ENCODE measurements at regions not wholly inside any gene's neighbourhood (a gene's known extent, or its start where the extent isn't known, plus 50 kb on each side); places are given as distances from the start of the nearest gene placed in this dataset.

GRCh38 chr7:108860615-108861014 is 290.9 kb downstream of the DNAJB9 start:
- DNase-seq (ENCODE audit: low read depth in 1 of 2, low spot score in 1 of 2), result no peak
- TF ChIP-seq REST (IDR thresholded peaks at IDR 0.05; ENCODE audit: insufficient replicate concordance, low read depth) (no peak), GABPA (IDR thresholded peaks at IDR 0.05; ENCODE audit: low read depth) (no peak), CTCF (IDR thresholded peaks at IDR 0.05; ENCODE audit: insufficient read depth, low read length) (no peak), POLR2AphosphoS5 (IDR thresholded peaks at IDR 0.05; ENCODE audit: low read depth) (no peak), SPI1 (IDR thresholded peaks at IDR 0.05; ENCODE audit: borderline replicate concordance, low read depth) (no peak)
- Histone ChIP-seq H3K27ac (replicated peaks) (no peak overlapping the region), H3K27me3 (ENCODE audit: insufficient read depth, poor library complexity, severe bottlenecking) (no peaks in the 10 kb centered on the region), H3K4me3 (replicated peaks; ENCODE audit: insufficient read depth, low read length) (no peak overlapping the region)

- Histone ChIP-seq H3K27me3 (ENCODE audit: insufficient read depth, poor library complexity, severe bottlenecking) (no peaks in the 10 kb centered on the region), H3K27ac (replicated peaks) (no peak overlapping the region), H3K4me3 (replicated peaks; ENCODE audit: insufficient read depth, low read length) (no peak overlapping the region)
- TF ChIP-seq REST (IDR thresholded peaks at IDR 0.05; ENCODE audit: insufficient replicate concordance, low read depth) (no peak), POLR2AphosphoS5 (IDR thresholded peaks at IDR 0.05; ENCODE audit: low read depth) (no peak), CTCF (IDR thresholded peaks at IDR 0.05; ENCODE audit: insufficient read depth, low read length) (no peak), GABPA (IDR thresholded peaks at IDR 0.05; ENCODE audit: low read depth) (no peak), SPI1 (IDR thresholded peaks at IDR 0.05; ENCODE audit: borderline replicate concordance, low read depth) (no peak)
- DNase-seq (ENCODE audit: low read depth in 1 of 2, low spot score in 1 of 2), result no peak
Measured at GRCh38 chr7:108861071-108861470, 291.4 kb downstream of the DNAJB9 start.

GRCh38 chr7:108863227-108863848 is 293.7 kb downstream of the DNAJB9 start:
- no peaks in the 10 kb centered on the region for H3K27me3 ChIP-seq (ENCODE audit: insufficient read depth, poor library complexity, severe bottlenecking)
- TF ChIP-seq GABPA (IDR thresholded peaks at IDR 0.05; ENCODE audit: low read depth) (no peak), POLR2AphosphoS5 (IDR thresholded peaks at IDR 0.05; ENCODE audit: low read depth) (no peak), REST (IDR thresholded peaks at IDR 0.05; ENCODE audit: insufficient replicate concordance, low read depth) (no peak), CTCF (IDR thresholded peaks at IDR 0.05; ENCODE audit: insufficient read depth, low read length) (no peak), SPI1 (IDR thresholded peaks at IDR 0.05; ENCODE audit: borderline replicate concordance, low read depth) (no peak)
- no peak overlapping the region for H3K4me3 ChIP-seq (replicated peaks; ENCODE audit: insufficient read depth, low read length)
- H3K27ac ChIP-seq (replicated peaks), result no peak overlapping the region
- DNase-seq (ENCODE audit: low read depth in 1 of 2, low spot score in 1 of 2), result no peak

Measured in HL-60 (cell line).